Esophagus squamous epithelium (tissue), 4 donors: ENCODE measurements at regions not wholly inside any gene's neighbourhood (a gene's known extent, or its start where the extent isn't known, plus 50 kb on each side); places are given as distances from the start of the nearest gene placed in this dataset.

Source experiments
- CTCF ChIP-seq, 6 experiments: fragments of 450-650 bp in 4 of 6; fragments of 200-600 bp in 2 of 6; sonication (generic) in 2 of 6; IDR thresholded peaks; one replicate each; pipeline ENCODE4 v1.5.1; 2016 to 2019; ENCODE audit warnings: antibody characterized with exemption in 6 of 6, mild to moderate bottlenecking in 4 of 6, moderate library complexity in 4 of 6
- POLR2A ChIP-seq, 4 donors: fragments of 450-650 bp; IDR thresholded peaks; one replicate each; pipeline ENCODE4 v1.6.1; 2017; ENCODE audit warnings: antibody characterized with exemption in 4 of 4, mild to moderate bottlenecking in 4 of 4, moderate library complexity in 3 of 4

- no peak for TF ChIP-seq POLR2A (IDR thresholded peaks at IDR 0.05)
- TF ChIP-seq CTCF (IDR thresholded peaks at IDR 0.05) = no peak
Measured at GRCh38 chr18:64318547-64318946, 169.7 kb upstream of the LINC00305 start.
